ENCODE measurements at regions not wholly inside any gene's neighbourhood (a gene's known extent, or its start where the extent isn't known, plus 50 kb on each side); places are given as distances from the start of the nearest gene placed in this dataset.

- TF ChIP-seq ZFX (IDR thresholded peaks at IDR 0.05; ENCODE audit: borderline replicate concordance) = no peak
- TF ChIP-seq CTCF (IDR thresholded peaks at IDR 0.05) = no peak
Measured at GRCh38 chr1:58303841-58304240, 242.7 kb downstream of the OMA1 start.

Data from 22Rv1 (cell line).